Breast epithelium (tissue), 3 donors: ENCODE measurements at regions not wholly inside any gene's neighbourhood (a gene's known extent, or its start where the extent isn't known, plus 50 kb on each side); places are given as distances from the start of the nearest gene placed in this dataset.

Source experiments
- CTCF ChIP-seq, 3 donors: fragments of 450-650 bp; IDR thresholded peaks; one replicate each; pipeline ENCODE4 v1.5.1; 2016 to 2017; ENCODE audit warnings: antibody characterized with exemption in 3 of 3, mild to moderate bottlenecking in 3 of 3, moderate library complexity in 3 of 3
- POLR2A ChIP-seq: fragments of 450-650 bp; IDR thresholded peaks from one replicate; pipeline ENCODE4 v1.6.1; 2016; ENCODE audit warnings: antibody characterized with exemption, mild to moderate bottlenecking, moderate library complexity
- POLR2AphosphoS5 ChIP-seq, 3 donors: sonication (generic); formaldehyde crosslinking; IDR thresholded peaks; one replicate each; pipeline ENCODE4 v1.6.1; 2017; ENCODE audit warnings: antibody characterized with exemption in 3 of 3

- TF ChIP-seq CTCF (IDR thresholded peaks at IDR 0.05) = no peak
- TF ChIP-seq POLR2A = no peak
- no peak for TF ChIP-seq POLR2AphosphoS5 (IDR thresholded peaks at IDR 0.05)
These were observed 75.6 kb upstream of the INSIG1 start for GRCh38 chr7:155222061-155222460.
